ENCODE measurements at regions not wholly inside any gene's neighbourhood (a gene's known extent, or its start where the extent isn't known, plus 50 kb on each side); places are given as distances from the start of the nearest gene placed in this dataset.

GRCh38 chr16:26189536-26189935 is 497.8 kb downstream of the HS3ST4 start:
- peaks cover 2% of the 10 kb centered on the region for H3K4me1 ChIP-seq
- no peak overlapping the region for H3K4me2 ChIP-seq
- H3K4me3 ChIP-seq = no peak overlapping the region
- H3K36me3 ChIP-seq = no peaks in the 10 kb centered on the region
- no peaks in the 10 kb centered on the region for H3K9me3 ChIP-seq
- H3K9ac ChIP-seq = no peak overlapping the region
- no peak for TF ChIP-seq Cebpa-rat (IDR thresholded peaks at IDR 0.05)
- H4K20me1 ChIP-seq = no peaks in the 10 kb centered on the region
- no peak overlapping the region for H3K27ac ChIP-seq
- no peaks in the 10 kb centered on the region for H3K27me3 ChIP-seq

- no peak overlapping the region for H3K27ac ChIP-seq
- H3K36me3 ChIP-seq = no peaks in the 10 kb centered on the region
- TF ChIP-seq Cebpa-rat (IDR thresholded peaks at IDR 0.05) = no peak
- no peaks in the 10 kb centered on the region for H4K20me1 ChIP-seq
- no peaks in the 10 kb centered on the region for H3K27me3 ChIP-seq
- H3K9ac ChIP-seq = no peak overlapping the region
- no peaks in the 10 kb centered on the region for H3K9me3 ChIP-seq
- no peak overlapping the region for H3K4me3 ChIP-seq
- H3K4me2 ChIP-seq = peak overlapping the region; percentile 67
- H3K4me1 ChIP-seq = peaks cover 30% of the 10 kb centered on the region
Observed at GRCh38 chr16:26194526-26194925, 502.8 kb downstream of the HS3ST4 start.

DNA sequence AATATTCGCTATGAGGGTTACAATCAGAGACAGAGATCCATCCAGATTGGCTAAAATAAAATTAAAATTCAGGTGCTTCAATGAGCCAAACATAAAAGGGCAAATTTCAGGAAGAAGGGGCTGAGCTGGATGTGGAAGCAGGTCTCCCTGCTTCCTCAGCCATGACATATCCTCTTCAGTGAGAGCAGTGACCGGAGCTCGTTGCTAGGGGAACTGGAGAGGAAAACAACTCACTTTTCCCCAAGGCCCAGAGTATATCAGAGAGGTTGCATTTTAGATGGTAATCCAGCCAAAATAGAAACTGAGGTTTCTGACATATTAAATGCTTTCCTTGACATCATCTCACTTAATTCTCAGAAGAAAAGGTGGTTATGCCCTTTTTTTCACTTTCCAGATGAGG is 503.5 kb downstream of the HS3ST4 start:
- no peak for TF ChIP-seq Cebpa-rat (IDR thresholded peaks at IDR 0.05)
- H3K4me2 ChIP-seq = peak overlapping the region; percentile 67
- no peak overlapping the region for H3K9ac ChIP-seq
- H3K27ac ChIP-seq = peak overlapping the region; percentile 25; the same call in 1 of the 2 replicates
- H3K4me3 ChIP-seq = no peak overlapping the region
- H3K27me3 ChIP-seq = no peaks in the 10 kb centered on the region
- H4K20me1 ChIP-seq = no peaks in the 10 kb centered on the region
- H3K4me1 ChIP-seq = peaks cover 30% of the 10 kb centered on the region
- H3K9me3 ChIP-seq = no peaks in the 10 kb centered on the region
- H3K36me3 ChIP-seq = no peaks in the 10 kb centered on the region

DNA sequence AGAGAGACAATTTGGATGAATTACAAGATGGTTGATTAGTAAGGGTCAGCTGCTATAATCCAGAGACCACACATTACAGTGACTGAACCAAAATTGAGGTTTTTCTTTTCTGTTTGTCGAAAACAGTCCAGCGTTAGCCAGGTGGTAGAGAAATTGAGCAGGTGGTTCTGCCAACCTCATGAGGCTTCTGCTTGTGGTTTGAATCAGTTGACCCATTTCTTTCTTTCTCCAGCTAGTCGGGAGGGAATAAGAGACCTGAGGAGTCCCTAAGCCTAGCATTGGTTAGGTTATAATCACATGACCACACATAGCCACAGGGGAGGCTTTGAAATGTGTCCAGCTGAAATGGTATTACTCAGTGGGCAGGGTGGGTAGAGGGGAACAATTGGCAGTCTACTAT is 504.6 kb downstream of the HS3ST4 start:
- Histone ChIP-seq H3K4me1 (peaks cover 30% of the 10 kb centered on the region), H3K9me3 (no peaks in the 10 kb centered on the region), H3K27me3 (no peaks in the 10 kb centered on the region), H3K4me2 (peak overlapping the region; percentile 67), H3K27ac (peak overlapping the region; percentile 25; the same call in 1 of the 2 replicates), H3K9ac (no peak overlapping the region), H4K20me1 (no peaks in the 10 kb centered on the region), H3K36me3 (no peaks in the 10 kb centered on the region), H3K4me3 (no peak overlapping the region)
- no peak for TF ChIP-seq Cebpa-rat (IDR thresholded peaks at IDR 0.05)

DNA sequence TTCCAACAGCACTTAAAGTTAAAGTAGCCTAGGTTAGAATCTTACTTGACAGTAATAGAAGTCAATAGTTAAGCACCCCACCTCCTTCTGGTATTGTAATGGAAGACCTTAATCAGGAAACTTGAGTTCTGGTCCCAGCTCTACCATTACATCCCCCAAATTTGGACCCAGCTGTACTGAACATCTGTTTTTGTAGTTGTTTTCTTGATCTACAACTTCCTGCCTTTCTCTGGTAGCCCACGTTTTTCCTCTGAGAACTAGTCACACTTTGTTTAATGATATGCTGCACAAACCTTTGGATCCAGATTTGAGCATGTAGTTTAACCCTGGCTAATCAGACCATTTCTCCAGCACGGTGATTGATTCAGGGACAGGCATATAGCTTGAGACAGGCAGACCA is 505.0 kb downstream of the HS3ST4 start:
- Histone ChIP-seq H3K27ac (peak overlapping the region; percentile 25; the same call in 1 of the 2 replicates), H3K9ac (no peak overlapping the region), H3K36me3 (no peaks in the 10 kb centered on the region), H3K27me3 (no peaks in the 10 kb centered on the region), H3K4me3 (no peak overlapping the region), H3K4me1 (peaks cover 30% of the 10 kb centered on the region), H3K9me3 (no peaks in the 10 kb centered on the region), H4K20me1 (no peaks in the 10 kb centered on the region), H3K4me2 (peak overlapping the region; percentile 67)
- no peak for TF ChIP-seq Cebpa-rat (IDR thresholded peaks at IDR 0.05)

- Histone ChIP-seq H3K27ac (no peak overlapping the region), H3K9ac (no peak overlapping the region), H4K20me1 (no peaks in the 10 kb centered on the region), H3K4me1 (peaks cover 30% of the 10 kb centered on the region), H3K36me3 (no peaks in the 10 kb centered on the region), H3K9me3 (no peaks in the 10 kb centered on the region), H3K27me3 (no peaks in the 10 kb centered on the region), H3K4me3 (no peak overlapping the region), H3K4me2 (no peak overlapping the region)
- no peak for TF ChIP-seq Cebpa-rat (IDR thresholded peaks at IDR 0.05)
Observed at GRCh38 chr16:26197707-26198106, 505.9 kb downstream of the HS3ST4 start.

DNA sequence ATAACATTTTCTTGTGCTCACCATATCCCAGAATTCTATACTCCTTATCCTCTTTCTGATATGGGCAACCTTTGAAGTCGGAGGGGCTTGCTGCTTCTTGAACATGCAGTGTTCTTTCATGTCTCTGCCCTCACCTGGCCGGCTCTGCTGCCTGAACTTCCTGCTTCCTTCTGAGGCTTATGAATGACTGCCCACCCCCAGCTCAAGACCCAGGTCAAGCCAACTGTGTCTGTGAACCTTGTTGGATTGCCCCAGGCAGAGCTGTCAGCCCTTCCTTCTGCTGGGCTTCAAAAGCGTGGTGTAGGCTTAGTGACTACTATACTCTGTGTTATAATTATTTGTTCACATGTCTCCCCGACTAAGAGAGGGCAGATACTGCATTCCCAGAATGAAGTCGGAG is 506.5 kb downstream of the HS3ST4 start:
- TF ChIP-seq Cebpa-rat (IDR thresholded peaks at IDR 0.05) = no peak

DNA sequence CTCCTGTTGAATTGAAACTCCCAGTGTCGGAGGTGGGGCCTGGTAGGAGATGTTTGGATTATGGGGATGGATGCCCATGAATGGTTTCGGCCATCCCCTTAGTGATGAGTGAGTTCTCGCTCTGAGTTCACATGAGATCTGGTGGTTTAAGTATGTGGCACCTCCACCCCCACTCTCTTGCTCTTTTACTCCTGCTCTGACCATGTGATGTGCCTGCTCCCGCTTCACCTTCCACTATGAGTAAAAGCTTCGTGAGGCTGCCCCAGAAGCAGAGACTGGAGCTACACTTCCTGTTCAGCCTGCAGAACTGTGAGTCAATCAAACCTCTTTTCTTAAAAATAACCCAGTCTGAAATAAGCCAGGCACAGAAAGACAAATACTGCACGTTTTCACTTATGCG is 512.4 kb downstream of the HS3ST4 start:
- Histone ChIP-seq H3K4me2 (no peak overlapping the region), H3K27ac (no peak overlapping the region), H3K4me1 (no peaks in the 10 kb centered on the region), H4K20me1 (no peaks in the 10 kb centered on the region), H3K27me3 (no peaks in the 10 kb centered on the region), H3K4me3 (no peak overlapping the region), H3K36me3 (no peaks in the 10 kb centered on the region), H3K9ac (no peak overlapping the region), H3K9me3 (peaks cover 3% of the 10 kb centered on the region; the same call in 1 of the 2 replicates)
- TF ChIP-seq Cebpa-rat (IDR thresholded peaks at IDR 0.05) = no peak

More for the DNA sequence above, 506.5 kb downstream of the HS3ST4 start:
- H4K20me1 ChIP-seq = no peaks in the 10 kb centered on the region
- H3K9ac ChIP-seq = no peak overlapping the region
- H3K36me3 ChIP-seq = no peaks in the 10 kb centered on the region
- H3K4me1 ChIP-seq = peaks cover 30% of the 10 kb centered on the region
- H3K4me2 ChIP-seq = no peak overlapping the region
- H3K4me3 ChIP-seq = no peak overlapping the region
- no peaks in the 10 kb centered on the region for H3K9me3 ChIP-seq
- H3K27me3 ChIP-seq = no peaks in the 10 kb centered on the region
- no peak overlapping the region for H3K27ac ChIP-seq

- H3K4me3 ChIP-seq = no peak overlapping the region
- no peak overlapping the region for H3K4me2 ChIP-seq
- no peaks in the 10 kb centered on the region for H3K27me3 ChIP-seq
- H3K36me3 ChIP-seq = no peaks in the 10 kb centered on the region
- H3K27ac ChIP-seq = no peak overlapping the region
- H3K9me3 ChIP-seq = peaks cover 3% of the 10 kb centered on the region; the same call in 1 of the 2 replicates
- H4K20me1 ChIP-seq = no peaks in the 10 kb centered on the region
- no peak; the same call in 1 of the 2 replicates for TF ChIP-seq Cebpa-rat (IDR thresholded peaks at IDR 0.05)
- no peak overlapping the region for H3K9ac ChIP-seq
- H3K4me1 ChIP-seq = no peaks in the 10 kb centered on the region
Observed at GRCh38 chr16:26211542-26211941, 519.8 kb downstream of the HS3ST4 start.

- no peak overlapping the region for H3K4me2 ChIP-seq
- no peaks in the 10 kb centered on the region for H3K36me3 ChIP-seq
- peaks cover 3% of the 10 kb centered on the region; the same call in 1 of the 2 replicates for H3K9me3 ChIP-seq
- H3K27ac ChIP-seq = no peak overlapping the region
- H3K27me3 ChIP-seq = no peaks in the 10 kb centered on the region
- no peak overlapping the region for H3K9ac ChIP-seq
- no peak for TF ChIP-seq Cebpa-rat (IDR thresholded peaks at IDR 0.05)
- H3K4me1 ChIP-seq = no peaks in the 10 kb centered on the region
- no peaks in the 10 kb centered on the region for H4K20me1 ChIP-seq
- H3K4me3 ChIP-seq = no peak overlapping the region
Observed at GRCh38 chr16:26212599-26212998, 520.8 kb downstream of the HS3ST4 start.

DNA sequence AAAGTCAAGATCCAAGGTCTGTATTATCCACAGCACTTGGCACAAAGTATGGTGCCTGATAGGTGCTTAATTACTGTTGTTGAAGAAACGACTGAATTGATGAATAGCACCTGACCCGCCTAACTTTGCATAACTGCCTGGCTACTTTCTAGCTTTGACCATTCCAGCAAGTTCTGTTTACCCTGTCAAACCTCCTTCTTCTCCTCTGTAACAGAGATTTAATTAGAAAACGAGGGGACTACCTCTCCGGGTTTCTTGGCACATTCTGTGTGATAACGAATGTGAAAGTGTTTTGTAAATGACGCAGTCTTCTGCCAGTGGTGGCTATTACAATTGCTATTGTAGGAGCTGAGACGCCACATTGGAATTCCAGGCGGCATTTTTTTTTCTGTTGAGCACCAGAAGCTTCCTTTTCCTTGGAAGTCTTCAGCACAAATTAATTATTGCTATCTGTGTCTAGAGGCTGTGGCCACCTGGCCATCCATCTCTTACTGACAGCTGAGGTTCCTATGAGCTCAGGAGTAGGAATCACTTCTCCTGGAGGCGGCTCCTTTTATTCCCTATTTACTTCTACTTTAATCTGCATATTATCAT is 522.9 kb downstream of the HS3ST4 start:
- Histone ChIP-seq H3K9ac (no peak overlapping the region), H3K4me1 (no peaks in the 10 kb centered on the region), H4K20me1 (no peaks in the 10 kb centered on the region), H3K4me2 (no peak overlapping the region), H3K27ac (no peak overlapping the region), H3K36me3 (no peaks in the 10 kb centered on the region), H3K27me3 (no peaks in the 10 kb centered on the region), H3K4me3 (no peak overlapping the region), H3K9me3 (no peaks in the 10 kb centered on the region)
- no peak for TF ChIP-seq Cebpa-rat (IDR thresholded peaks at IDR 0.05)
